Activated T-cell treated with anti-CD3 and anti-CD28 coated beads for 48 hours (primary cell): ENCODE measurements at regions not wholly inside any gene's neighbourhood (a gene's known extent, or its start where the extent isn't known, plus 50 kb on each side); places are given as distances from the start of the nearest gene placed in this dataset.
"Not testable (repeated sequence)": the region's sequence is repeated elsewhere in the genome, so short reads cannot be mapped to it uniquely, and the experiment has no call there.

Experiments
- DNase-seq: peaks from one replicate; pipeline ENCODE4 v3.0.0-alpha.2; 2020; ENCODE audit warnings: low read depth

GRCh38 chr20:40634891-40635290 lies 54.1 kb downstream of the MAFB start:
- no peak for DNase-seq

GRCh38 chr20:40633123-40633850 lies 55.7 kb downstream of the MAFB start:
- no peak for DNase-seq

- no peak for DNase-seq
These were observed 56.6 kb downstream of the MAFB start for GRCh38 chr20:40632346-40632976.

- DNase-seq, result no peak
These were observed 57.9 kb downstream of the MAFB start for GRCh38 chr20:40631119-40631631.

GRCh38 chr20:40630713-40631112 lies 58.3 kb downstream of the MAFB start:
- no peak for DNase-seq

GRCh38 chr20:40630099-40630498 lies 58.9 kb downstream of the MAFB start:
- DNase-seq, result no peak

GRCh38 chr20:40628877-40629276 lies 60.2 kb downstream of the MAFB start:
- DNase-seq, result no peak

- not testable (repeated sequence) for DNase-seq
These were observed 70.0 kb downstream of the MAFB start for GRCh38 chr20:40619053-40619452.

- DNase-seq, result no peak
These were observed 71.4 kb downstream of the MAFB start for GRCh38 chr20:40617594-40617993.

GRCh38 chr20:40612837-40613236 lies 76.2 kb downstream of the MAFB start:
- DNase-seq, result no peak

GRCh38 chr20:40612247-40612646 lies 76.8 kb downstream of the MAFB start:
- no peak for DNase-seq

- DNase-seq, result no peak
These were observed 78.3 kb downstream of the MAFB start for GRCh38 chr20:40610730-40611129.

- DNase-seq, result no peak
These were observed 81.1 kb downstream of the MAFB start for GRCh38 chr20:40607927-40608326.

- no peak for DNase-seq
These were observed 82.4 kb downstream of the MAFB start for GRCh38 chr20:40606660-40607059.

- DNase-seq, result no peak
These were observed 82.8 kb downstream of the MAFB start for GRCh38 chr20:40606237-40606636.

GRCh38 chr20:40604416-40604815 lies 84.6 kb downstream of the MAFB start:
- no peak for DNase-seq

- no peak for DNase-seq
These were observed 85.9 kb downstream of the MAFB start for GRCh38 chr20:40603057-40603651.

GRCh38 chr20:40602381-40602780 lies 86.7 kb downstream of the MAFB start:
- no peak for DNase-seq

GRCh38 chr20:40600441-40601219 lies 88.4 kb downstream of the MAFB start:
- no peak for DNase-seq

- DNase-seq, result no peak
These were observed 89.0 kb downstream of the MAFB start for GRCh38 chr20:40599987-40600386.

- no peak for DNase-seq
These were observed 96.1 kb downstream of the MAFB start for GRCh38 chr20:40592941-40593340.

GRCh38 chr20:40591536-40591935 lies 97.5 kb downstream of the MAFB start:
- DNase-seq, result no peak
